CD4-positive, alpha-beta T cell (primary cell): ENCODE measurements at regions not wholly inside any gene's neighbourhood (a gene's known extent, or its start where the extent isn't known, plus 50 kb on each side); places are given as distances from the start of the nearest gene placed in this dataset.

Source experiments
- ATAC-seq: fragments of 200-7000 bp; cut with Tn5 transposase; one replicate; pipeline ENCODE4 v1.10.0; 2022; ENCODE audit warnings: mild to moderate bottlenecking; ENCODE audit not compliant: poor library complexity
- CTCF ChIA-PET: fragments of 350-600 bp; sonication (Branson Sonifier 250); formaldehyde crosslinking; loops from one replicate; lab custom pipeline; 2021; ENCODE audit warnings: antibody characterized with exemption, inconsistent platforms; lab: Charles Lee
- POLR2A ChIA-PET: fragments of 350-600 bp; sonication (Branson Sonifier 250); formaldehyde crosslinking; loops from one replicate; lab custom pipeline; 2021; ENCODE audit warnings: antibody characterized with exemption, inconsistent platforms; lab: Charles Lee
- DNase-seq, 14 experiments: peaks; one replicate each; pipeline ENCODE4 v3.0.0-alpha.2; 2013 to 2020; ENCODE audit warnings: mixed read lengths in 2 of 14
- H3K27ac ChIP-seq, 2 donors: one replicate each; pipeline versions ENCODE4 v1.5.1 to v1.7.0; 2013; ENCODE audit warnings: low read length in 2 of 2, low read depth in 1 of 2, mild to moderate bottlenecking in 1 of 2
- H3K27me3 ChIP-seq, 2 experiments: 1 replicate in 1 of 2; 2 replicates in 1 of 2; pipeline versions ENCODE4 v1.6.1 to v1.7.0; 2013; ENCODE audit warnings: low read length in 2 of 2, control low read depth in 1 of 2, mild to moderate bottlenecking in 1 of 2, moderate library complexity in 1 of 2; ENCODE audit not compliant: insufficient read depth in 2 of 2, control insufficient read depth in 1 of 2
- H3K36me3 ChIP-seq: one replicate; pipeline ENCODE4 v1.6.1; 2013; ENCODE audit warnings: low read length, control low read depth; ENCODE audit not compliant: insufficient read depth
- H3K4me1 ChIP-seq: one replicate; pipeline ENCODE4 v1.6.1; 2013; ENCODE audit warnings: low read length, control low read depth; ENCODE audit not compliant: insufficient read depth
- H3K4me3 ChIP-seq: one replicate; pipeline ENCODE4 v1.5.1; 2013; ENCODE audit warnings: mild to moderate bottlenecking, low read length, moderate library complexity
- H3K9me3 ChIP-seq, 2 experiments: 1 replicate in 1 of 2; 2 replicates in 1 of 2; pipeline versions ENCODE4 v1.6.1 to v1.7.0; 2013; ENCODE audit warnings: low read length in 2 of 2, mild to moderate bottlenecking in 2 of 2, control low read depth in 1 of 2, moderate library complexity in 1 of 2; ENCODE audit not compliant: control insufficient read depth in 1 of 2, insufficient read depth in 1 of 2
- H3K27ac Mint-ChIP-seq: one replicate; pipeline ENCODE4 v1.8.0; 2020; ENCODE audit warnings: mixed read lengths
- H3K27me3 Mint-ChIP-seq: one replicate; pipeline ENCODE4 v1.8.0; 2021; ENCODE audit warnings: mixed read lengths
- H3K36me3 Mint-ChIP-seq: one replicate; pipeline ENCODE4 v1.8.0; 2021; ENCODE audit warnings: low read depth, mixed read lengths
- H3K4me1 Mint-ChIP-seq: one replicate; pipeline ENCODE4 v1.8.0; 2021; ENCODE audit warnings: low read depth, mixed read lengths
- H3K4me3 Mint-ChIP-seq: one replicate; pipeline ENCODE4 v1.8.0; 2020; ENCODE audit warnings: mild to moderate bottlenecking, mixed read lengths
- H3K9me3 Mint-ChIP-seq: one replicate; pipeline ENCODE4 v1.8.0; 2020; ENCODE audit warnings: mixed read lengths
- CTCF ChIP-seq: fragments of 200-600 bp; IDR thresholded peaks from one replicate; pipeline ENCODE4 v1.8.0; 2022; ENCODE audit warnings: antibody characterized with exemption, mild to moderate bottlenecking
- intact Hi-C, 2 experiments: fragments of 100-400 bp; cut with DNase I in 1 of 2; cut with micrococcal nuclease in 1 of 2; formaldehyde crosslinking; loops; one replicate each; pipeline versions ENCODE4 v1.15.1 to v1.9.0; 2023 to 2025; cut with DNase I, micrococcal nuclease

DNA sequence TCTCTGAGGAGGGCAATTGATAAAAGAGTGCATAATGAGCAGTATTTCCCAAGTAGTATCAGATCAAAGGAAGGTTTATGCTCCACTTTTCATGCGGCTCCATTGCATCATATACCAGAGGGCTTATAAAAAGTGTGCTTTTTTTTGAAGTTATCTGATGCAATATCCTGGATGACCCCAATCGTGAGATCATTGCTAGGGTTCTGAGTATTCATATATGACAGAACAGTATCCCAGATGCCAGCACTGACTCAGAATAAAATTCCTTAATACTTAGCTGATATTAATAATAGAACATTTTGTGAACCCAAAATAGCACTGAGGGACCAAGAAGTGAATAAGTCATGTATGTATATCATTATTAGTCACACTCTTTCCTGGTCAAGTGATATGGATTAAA, 945.5 kb upstream of the AGA start:
- POLR2A ChIA-PET: no interaction called here
- no peaks in the 10 kb centered on the region for H3K36me3 Mint-ChIP-seq
- no peaks in the 10 kb centered on the region for H3K4me1 Mint-ChIP-seq
- no peaks in the 10 kb centered on the region for H3K27me3 ChIP-seq
- no peaks in the 10 kb centered on the region for H3K36me3 ChIP-seq
- CTCF ChIA-PET: no interaction called here
- no peak for ATAC-seq
- H3K27ac Mint-ChIP-seq: no peak overlapping the region
- no peak overlapping the region for H3K4me3 Mint-ChIP-seq
- no peaks in the 10 kb centered on the region for H3K9me3 ChIP-seq
- H3K4me1 ChIP-seq: no peaks in the 10 kb centered on the region
- no peaks in the 10 kb centered on the region for H3K27me3 Mint-ChIP-seq
- intact Hi-C loops: no loop called here
- peaks cover 10% of the 10 kb centered on the region for H3K9me3 Mint-ChIP-seq
- TF ChIP-seq CTCF: no peak
- DNase-seq: no peak
- no peak overlapping the region for H3K4me3 ChIP-seq
- H3K27ac ChIP-seq: no peak overlapping the region

GRCh38 chr4:178395798-178396197, 953.6 kb upstream of the AGA start:
- no peak for TF ChIP-seq CTCF
- intact Hi-C loops: no loop called here
- CTCF ChIA-PET: no interaction called here
- ATAC-seq: no peak
- Mint-ChIP-seq H3K36me3 (no peaks in the 10 kb centered on the region), H3K27ac (no peak overlapping the region), H3K4me1 (no peaks in the 10 kb centered on the region), H3K27me3 (no peaks in the 10 kb centered on the region), H3K4me3 (no peak overlapping the region), H3K9me3 (no peaks in the 10 kb centered on the region)
- DNase-seq: no peak
- no peaks in the 10 kb centered on the region for H3K36me3 ChIP-seq
- POLR2A ChIA-PET: no interaction called here
- H3K4me3 ChIP-seq: no peak overlapping the region
- H3K27me3 ChIP-seq: no peaks in the 10 kb centered on the region
- no peaks in the 10 kb centered on the region for H3K4me1 ChIP-seq
- no peak overlapping the region for H3K27ac ChIP-seq
- no peaks in the 10 kb centered on the region for H3K9me3 ChIP-seq

DNA sequence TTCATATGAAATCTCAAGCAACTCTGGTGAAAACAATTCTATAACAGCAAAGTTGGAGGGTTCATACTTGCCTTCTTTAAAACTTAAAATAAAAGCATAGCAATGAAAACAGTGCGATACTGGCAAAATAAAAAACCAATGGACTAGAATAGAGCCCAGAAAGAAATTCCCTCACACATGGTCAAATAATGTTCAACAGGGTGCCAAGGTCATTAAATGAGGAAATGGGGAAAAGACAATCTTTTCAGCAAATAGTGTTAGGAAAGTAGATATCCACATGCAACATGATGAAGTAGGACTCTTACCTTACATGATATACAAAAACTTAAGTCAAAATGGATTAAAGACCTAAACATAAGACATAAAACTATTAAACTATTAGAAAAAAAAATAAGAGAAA, 970.2 kb upstream of the AGA start:
- TF ChIP-seq CTCF: no peak
- Histone ChIP-seq H3K9me3 (peaks cover 0 to 23% of the 10 kb centered on the region in 2 experiments), H3K4me1 (no peaks in the 10 kb centered on the region), H3K36me3 (no peaks in the 10 kb centered on the region), H3K27me3 (no peaks in the 10 kb centered on the region), H3K4me3 (no peak overlapping the region), H3K27ac (no peak overlapping the region)
- no peaks in the 10 kb centered on the region for H3K4me1 Mint-ChIP-seq
- no peak for DNase-seq
- H3K27ac Mint-ChIP-seq: no peak overlapping the region
- no peak overlapping the region for H3K4me3 Mint-ChIP-seq
- CTCF ChIA-PET: no interaction called here
- H3K27me3 Mint-ChIP-seq: no peaks in the 10 kb centered on the region
- H3K36me3 Mint-ChIP-seq: no peaks in the 10 kb centered on the region
- intact Hi-C loops: no loop called here
- ATAC-seq: no peak
- POLR2A ChIA-PET: no interaction called here
- peaks cover 10% of the 10 kb centered on the region for H3K9me3 Mint-ChIP-seq
